NOMO-1 (cell line): ENCODE measurements at regions not wholly inside any gene's neighbourhood (a gene's known extent, or its start where the extent isn't known, plus 50 kb on each side); places are given as distances from the start of the nearest gene placed in this dataset.

Experiments
- DNase-seq, 2 experiments: peaks; one replicate each; lab custom pipeline; 2025; ENCODE audit not compliant: unreplicated experiment in 2 of 2; lab: John Stamatoyannopoulos, UW

GRCh38 chr14:100381395-100382105 is 58.4 kb downstream of the SLC25A47 start:
- no peak for DNase-seq

GRCh38 chr14:100382106-100382455 is 58.9 kb downstream of the SLC25A47 start:
- no peak for DNase-seq

- peak; percentile 31 to 48 for DNase-seq
Observed at GRCh38 chr14:100383727-100384158, 60.6 kb downstream of the SLC25A47 start.

- no peak for DNase-seq
Observed at GRCh38 chr14:100384277-100384676, 61.1 kb downstream of the SLC25A47 start.

- peak in 1 of 2 experiments; percentile 47 for DNase-seq
Observed at GRCh38 chr14:100384819-100385813, 62.0 kb downstream of the SLC25A47 start.

- DNase-seq = no peak
Observed at GRCh38 chr14:100386121-100386520, 63.0 kb downstream of the SLC25A47 start.

GRCh38 chr14:100386846-100387245 is 63.7 kb downstream of the SLC25A47 start:
- no peak for DNase-seq

- DNase-seq = no peak
Observed at GRCh38 chr14:100387450-100387849, 64.3 kb downstream of the SLC25A47 start.

GRCh38 chr14:100388103-100389054 is 65.2 kb downstream of the SLC25A47 start:
- no peak for DNase-seq

GRCh38 chr14:100389497-100390104 is 66.5 kb downstream of the SLC25A47 start:
- no peak for DNase-seq

GRCh38 chr14:100391173-100391572 is 68.0 kb downstream of the SLC25A47 start:
- DNase-seq = no peak

- DNase-seq = no peak
Observed at GRCh38 chr14:100391724-100392123, 68.6 kb downstream of the SLC25A47 start.

GRCh38 chr14:100392356-100392755 is 69.2 kb downstream of the SLC25A47 start:
- DNase-seq = peak in 1 of 2 experiments; percentile 7

- no peak for DNase-seq
Observed at GRCh38 chr14:100393362-100393761, 70.2 kb downstream of the SLC25A47 start.

- DNase-seq = no peak
Observed at GRCh38 chr14:100393906-100394732, 71.0 kb downstream of the SLC25A47 start.

- DNase-seq = no peak
Observed at GRCh38 chr14:100394886-100395672, 71.9 kb downstream of the SLC25A47 start.

GRCh38 chr14:100396266-100396795 is 73.2 kb downstream of the SLC25A47 start:
- DNase-seq = no peak

GRCh38 chr14:100397005-100397404 is 73.9 kb downstream of the SLC25A47 start:
- DNase-seq = no peak
